HG03457 (cell line): ENCODE measurements at regions not wholly inside any gene's neighbourhood (a gene's known extent, or its start where the extent isn't known, plus 50 kb on each side); places are given as distances from the start of the nearest gene placed in this dataset.

Experiments
- ATAC-seq: cut with Tn5 transposase; IDR thresholded peaks from one replicate; pipeline ENCODE4 v1.9.1; 2021; ENCODE audit warnings: moderate number of reproducible peaks; ENCODE audit not compliant: unreplicated experiment

GRCh38 chr13:39856714-39857113 is 201.3 kb downstream of the COG6 start:
- no peak for ATAC-seq

GRCh38 chr13:39858794-39859193 is 203.3 kb downstream of the COG6 start:
- ATAC-seq, result no peak

- ATAC-seq, result no peak
These were observed 204.4 kb downstream of the COG6 start for GRCh38 chr13:39859898-39860297.

- no peak for ATAC-seq
These were observed 207.4 kb downstream of the COG6 start for GRCh38 chr13:39862900-39863299.

GRCh38 chr13:39864221-39864620 is 208.8 kb downstream of the COG6 start:
- no peak for ATAC-seq

- no peak for ATAC-seq
These were observed 211.3 kb downstream of the COG6 start for GRCh38 chr13:39866722-39867121.

- no peak for ATAC-seq
These were observed 212.3 kb downstream of the COG6 start for GRCh38 chr13:39867807-39868206.

- ATAC-seq, result no peak
These were observed 214.8 kb downstream of the COG6 start for GRCh38 chr13:39870197-39870747.

GRCh38 chr13:39874331-39875053 is 219.0 kb downstream of the COG6 start:
- no peak for ATAC-seq

GRCh38 chr13:39875111-39875987 is 219.9 kb downstream of the COG6 start:
- no peak for ATAC-seq

- ATAC-seq, result no peak
These were observed 220.8 kb downstream of the COG6 start for GRCh38 chr13:39876258-39876657.

- ATAC-seq, result no peak
These were observed 221.7 kb downstream of the COG6 start for GRCh38 chr13:39877134-39877533.

GRCh38 chr13:39879286-39880035 is 224.0 kb downstream of the COG6 start:
- no peak for ATAC-seq

GRCh38 chr13:39881383-39881782 is 225.9 kb downstream of the COG6 start:
- ATAC-seq, result no peak

- ATAC-seq, result no peak
These were observed 226.4 kb downstream of the COG6 start for GRCh38 chr13:39881887-39882286.

GRCh38 chr13:39884166-39884565 is 228.7 kb downstream of the COG6 start:
- no peak for ATAC-seq

- no peak for ATAC-seq
These were observed 230.9 kb downstream of the COG6 start for GRCh38 chr13:39886336-39886735.

GRCh38 chr13:39887387-39887786 is 231.9 kb downstream of the COG6 start:
- no peak for ATAC-seq

- no peak for ATAC-seq
These were observed 233.7 kb downstream of the COG6 start for GRCh38 chr13:39888865-39889810.

GRCh38 chr13:39890537-39890936 is 235.1 kb downstream of the COG6 start:
- ATAC-seq, result no peak
